SJSA1 (cell line): ENCODE measurements at regions not wholly inside any gene's neighbourhood (a gene's known extent, or its start where the extent isn't known, plus 50 kb on each side); places are given as distances from the start of the nearest gene placed in this dataset.

Source experiments
- DNase-seq, 2 experiments: peaks; one replicate each; pipeline ENCODE4 v3.0.0-alpha.2; 2015 to 2020; ENCODE audit warnings: low spot score in 2 of 2, low read depth in 1 of 2
- H3K27ac ChIP-seq: fragments of 250-450 bp; sonication (Bioruptor Pico); 2 replicates; pipeline ENCODE4 v1.5.1; 2020; ENCODE audit warnings: mild to moderate bottlenecking, moderate library complexity
- H3K27me3 ChIP-seq: fragments of 250-450 bp; sonication (Bioruptor Pico); replicated peaks from 2 replicates; pipeline ENCODE4 v1.5.1; 2020; ENCODE audit warnings: mild to moderate bottlenecking, moderate library complexity
- H3K36me3 ChIP-seq: fragments of 250-450 bp; sonication (Bioruptor Pico); 2 replicates; pipeline ENCODE4 v1.5.1; 2020; ENCODE audit warnings: mild to moderate bottlenecking
- H3K4me1 ChIP-seq: fragments of 250-450 bp; sonication (Bioruptor Pico); replicated peaks from 2 replicates; pipeline ENCODE4 v1.6.1; 2021; ENCODE audit warnings: mild to moderate bottlenecking
- H3K4me3 ChIP-seq: fragments of 250-450 bp; sonication (Bioruptor Pico); 2 replicates; pipeline ENCODE4 v1.5.1; 2020; ENCODE audit warnings: mild to moderate bottlenecking
- H3K9me3 ChIP-seq: fragments of 250-450 bp; sonication (Bioruptor Pico); replicated peaks from 2 replicates; pipeline ENCODE4 v1.5.1; 2020; ENCODE audit warnings: mild to moderate bottlenecking

DNA sequence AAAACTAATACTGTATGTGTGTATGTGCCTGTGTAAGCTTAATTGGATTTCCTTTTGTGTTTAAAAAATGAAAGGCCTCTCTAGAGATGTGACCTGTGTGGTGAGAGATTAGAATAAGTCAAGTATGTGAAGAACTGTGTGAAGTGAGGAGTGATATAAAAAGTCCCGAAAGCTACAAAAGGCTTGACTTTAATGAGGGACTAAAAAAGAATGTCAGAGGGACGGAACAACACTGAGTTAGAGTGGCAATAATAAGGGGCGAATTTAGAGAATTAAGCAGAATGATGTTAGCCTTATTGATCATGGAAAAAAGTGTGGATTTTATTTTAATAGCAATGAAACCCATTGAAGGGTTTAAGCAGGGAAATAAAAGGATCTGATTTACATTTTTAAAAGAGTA lies 1281.2 kb upstream of the ADGRB3 start:
- Histone ChIP-seq H3K27me3 (no peaks in the 10 kb centered on the region), H3K36me3 (no peaks in the 10 kb centered on the region), H3K4me1 (no peaks in the 10 kb centered on the region), H3K4me3 (no peak overlapping the region), H3K9me3 (peaks cover 4% of the 10 kb centered on the region; the same call in 1 of the 2 replicates), H3K27ac (no peak overlapping the region)
- no peak for DNase-seq

DNA sequence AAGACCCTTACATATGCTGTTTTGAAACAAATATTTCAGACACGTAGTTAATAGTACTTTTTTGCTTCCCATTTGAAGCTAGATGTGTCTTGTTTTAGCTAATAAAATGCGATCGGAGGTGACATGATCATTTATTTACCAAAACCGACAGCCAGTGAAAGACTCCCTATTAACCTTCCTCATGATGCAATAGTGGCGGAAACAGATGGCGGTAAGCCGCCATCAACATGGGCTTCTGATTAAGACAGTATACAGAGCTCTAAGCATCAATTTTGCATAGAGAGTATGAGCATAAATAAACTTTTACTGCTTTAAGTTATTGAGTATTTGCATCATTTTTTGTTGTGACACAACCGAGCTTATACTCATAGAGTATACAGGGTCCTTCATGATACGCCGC lies 1282.4 kb upstream of the ADGRB3 start:
- Histone ChIP-seq H3K4me1 (no peaks in the 10 kb centered on the region), H3K9me3 (no peaks in the 10 kb centered on the region; the same call in 1 of the 2 replicates), H3K27me3 (no peaks in the 10 kb centered on the region), H3K4me3 (no peak overlapping the region), H3K36me3 (no peaks in the 10 kb centered on the region), H3K27ac (no peak overlapping the region)
- no peak for DNase-seq

DNA sequence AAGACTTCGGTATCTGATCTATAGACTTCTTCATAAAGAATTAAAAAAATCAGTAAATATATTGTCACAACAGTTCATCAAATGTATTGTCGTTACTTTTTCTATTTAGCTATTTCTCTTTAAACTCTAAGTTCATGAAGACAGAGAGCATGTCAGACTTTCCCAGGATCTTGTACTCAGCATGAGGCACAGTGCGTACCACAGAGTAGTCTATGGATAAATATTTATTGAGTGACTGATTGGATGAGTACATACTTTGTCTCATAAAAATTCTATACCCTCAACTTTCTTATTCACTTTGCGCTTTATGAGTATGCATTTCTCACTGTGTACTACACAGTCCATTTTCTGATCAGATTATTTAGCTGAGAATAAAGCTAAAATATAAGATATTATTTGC lies 1284.4 kb upstream of the ADGRB3 start:
- Histone ChIP-seq H3K36me3 (no peaks in the 10 kb centered on the region), H3K27ac (no peak overlapping the region)
- DNase-seq, result no peak

GRCh38 chr6:67345946-67346345 lies 1289.1 kb upstream of the ADGRB3 start:
- H3K27ac ChIP-seq, result no peak overlapping the region
- no peak for DNase-seq
- no peaks in the 10 kb centered on the region for H3K27me3 ChIP-seq
- H3K9me3 ChIP-seq, result no peaks in the 10 kb centered on the region; the same call in 1 of the 2 replicates
- no peak overlapping the region for H3K4me3 ChIP-seq
- no peaks in the 10 kb centered on the region for H3K4me1 ChIP-seq
- H3K36me3 ChIP-seq, result no peaks in the 10 kb centered on the region

More for the DNA sequence above, 1284.4 kb upstream of the ADGRB3 start:
- Histone ChIP-seq H3K9me3 (no peaks in the 10 kb centered on the region; the same call in 1 of the 2 replicates), H3K4me3 (no peak overlapping the region), H3K27me3 (no peaks in the 10 kb centered on the region), H3K4me1 (no peaks in the 10 kb centered on the region)

DNA sequence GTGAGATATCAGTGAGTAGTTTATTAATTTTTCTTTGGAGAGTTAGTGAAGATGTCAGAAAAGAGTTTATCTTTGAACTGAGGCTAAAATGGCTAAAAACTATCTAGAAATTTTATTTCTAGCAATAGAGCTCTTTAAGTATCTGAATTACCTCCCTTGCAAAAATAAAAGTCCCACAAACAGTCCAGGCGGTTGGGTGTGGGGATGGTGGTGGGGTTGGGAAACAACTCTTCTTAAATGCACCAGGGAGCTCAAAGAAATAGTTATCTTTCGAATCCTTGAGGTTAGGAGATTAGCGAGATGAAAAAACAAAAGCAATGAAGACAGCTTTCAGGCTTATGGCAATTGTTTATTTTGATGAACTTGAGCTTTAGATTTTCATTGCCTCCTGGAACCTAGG lies 1299.1 kb upstream of the ADGRB3 start:
- Histone ChIP-seq H3K4me3 (no peak overlapping the region), H3K4me1 (no peaks in the 10 kb centered on the region), H3K9me3 (no peaks in the 10 kb centered on the region), H3K36me3 (no peaks in the 10 kb centered on the region), H3K27me3 (no peaks in the 10 kb centered on the region), H3K27ac (no peak overlapping the region)
- no peak for DNase-seq

- no peak for DNase-seq
- Histone ChIP-seq H3K27ac (no peak overlapping the region), H3K4me3 (no peak overlapping the region)
Observed at GRCh38 chr6:67331304-67331703, 1303.8 kb upstream of the ADGRB3 start.

GRCh38 chr6:67328269-67328668 lies 1306.8 kb upstream of the ADGRB3 start:
- Histone ChIP-seq H3K36me3 (no peaks in the 10 kb centered on the region), H3K9me3 (no peaks in the 10 kb centered on the region), H3K4me3 (no peak overlapping the region), H3K27ac (no peak overlapping the region), H3K4me1 (no peaks in the 10 kb centered on the region), H3K27me3 (no peaks in the 10 kb centered on the region)
- no peak for DNase-seq

More at GRCh38 chr6:67331304-67331703, 1303.8 kb upstream of the ADGRB3 start:
- H3K4me1 ChIP-seq, result no peaks in the 10 kb centered on the region
- H3K36me3 ChIP-seq, result no peaks in the 10 kb centered on the region
- H3K27me3 ChIP-seq, result no peaks in the 10 kb centered on the region
- H3K9me3 ChIP-seq, result no peaks in the 10 kb centered on the region

DNA sequence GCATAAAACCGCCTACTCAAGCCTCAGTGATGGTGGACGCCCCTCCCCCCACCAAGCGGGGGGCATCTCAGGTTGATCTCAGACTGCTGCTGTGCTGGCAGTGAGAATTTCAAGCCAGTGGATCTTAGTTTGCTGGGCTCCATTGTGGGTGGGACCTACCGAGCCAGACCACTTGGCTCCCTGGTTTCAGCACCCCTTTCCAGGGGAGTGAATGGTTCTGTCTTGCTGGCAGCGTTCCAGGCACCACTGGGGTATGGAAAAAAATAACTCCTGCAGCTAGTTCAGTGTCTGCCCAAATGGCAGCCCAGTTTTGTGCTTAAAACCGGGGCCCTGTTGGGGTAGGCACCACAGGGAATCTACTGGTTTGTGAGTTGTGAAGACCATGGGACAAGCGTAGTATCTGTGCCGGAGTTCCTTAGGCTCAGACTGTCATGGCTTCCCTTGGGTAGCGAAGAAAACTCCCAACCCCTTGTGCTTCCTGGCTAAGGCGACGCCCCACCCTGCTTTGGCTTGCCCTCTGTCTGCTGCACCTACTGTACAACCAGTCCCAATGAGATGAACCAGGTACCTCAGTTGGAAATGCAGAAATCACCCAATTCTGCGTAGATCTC lies 1334.5 kb upstream of the ADGRB3 start:
- H3K27ac ChIP-seq, result no peak overlapping the region
- no peaks in the 10 kb centered on the region for H3K36me3 ChIP-seq
- H3K9me3 ChIP-seq, result no peaks in the 10 kb centered on the region
- no peaks in the 10 kb centered on the region for H3K27me3 ChIP-seq
- H3K4me1 ChIP-seq, result no peaks in the 10 kb centered on the region
- no peak overlapping the region for H3K4me3 ChIP-seq
- DNase-seq, result no peak

GRCh38 chr6:67292169-67292568 lies 1342.9 kb upstream of the ADGRB3 start:
- Histone ChIP-seq H3K4me1 (no peaks in the 10 kb centered on the region), H3K27me3 (no peaks in the 10 kb centered on the region), H3K36me3 (no peaks in the 10 kb centered on the region), H3K9me3 (no peaks in the 10 kb centered on the region), H3K27ac (no peak overlapping the region), H3K4me3 (no peak overlapping the region)
- no peak for DNase-seq

DNA sequence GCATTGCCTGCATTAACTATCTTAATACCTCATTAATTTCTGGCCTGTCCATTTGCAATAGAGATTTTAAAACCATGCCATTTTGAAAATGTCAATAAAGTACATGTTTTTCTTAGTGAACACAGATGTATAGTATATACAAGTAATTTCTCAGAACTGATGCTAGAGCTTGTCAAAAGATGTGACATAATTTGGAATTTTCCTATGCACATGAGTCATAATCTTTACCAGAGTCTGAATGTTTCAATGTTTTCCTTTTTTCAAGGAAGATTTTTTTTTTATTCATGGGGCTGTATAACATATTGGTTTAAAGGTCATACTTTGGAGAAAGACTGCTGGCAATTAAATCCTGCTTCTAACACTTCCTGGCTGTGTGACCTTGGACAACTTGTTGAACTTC lies 1347.5 kb upstream of the ADGRB3 start:
- no peaks in the 10 kb centered on the region for H3K36me3 ChIP-seq
- no peak for DNase-seq
- peaks cover 5% of the 10 kb centered on the region; the same call in 1 of the 2 replicates for H3K9me3 ChIP-seq
- no peak overlapping the region for H3K4me3 ChIP-seq
- H3K27me3 ChIP-seq, result no peaks in the 10 kb centered on the region
- no peak overlapping the region for H3K27ac ChIP-seq
- H3K4me1 ChIP-seq, result no peaks in the 10 kb centered on the region

DNA sequence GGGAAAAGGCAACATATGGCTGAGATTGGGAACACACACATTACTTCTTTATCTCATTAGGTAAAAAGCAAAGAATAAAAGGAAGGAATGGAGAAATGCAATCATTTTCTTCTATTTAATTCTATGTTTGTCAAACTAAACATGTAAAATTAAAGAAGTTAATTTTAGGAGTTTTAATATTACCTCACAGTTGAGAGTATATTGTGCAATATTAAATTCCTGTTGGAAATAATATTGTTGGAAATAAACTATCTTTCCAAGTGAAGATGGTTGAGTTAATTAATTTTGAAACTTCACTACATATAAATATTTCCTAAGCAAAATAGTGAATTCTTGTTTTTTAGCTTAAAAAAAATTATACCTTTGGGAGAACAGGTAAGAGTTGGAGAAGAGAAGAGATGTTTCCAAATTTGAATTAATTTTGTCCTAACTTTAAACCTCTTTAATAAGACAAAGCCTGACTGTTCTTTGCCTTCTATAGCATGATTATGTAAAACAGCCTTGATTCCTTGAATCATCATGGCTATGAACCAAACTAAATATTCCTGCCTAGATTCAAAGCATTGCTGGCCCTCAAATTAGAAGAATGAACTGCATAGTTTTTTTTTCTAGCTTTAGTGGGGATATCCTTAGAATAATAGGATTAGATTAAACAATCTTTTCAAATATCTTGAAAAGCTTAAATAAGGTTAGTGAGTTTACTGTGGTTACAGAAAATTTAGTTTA lies 1349.1 kb upstream of the ADGRB3 start:
- DNase-seq, result no peak
- Histone ChIP-seq H3K27me3 (no peaks in the 10 kb centered on the region), H3K9me3 (peaks cover 5% of the 10 kb centered on the region; the same call in 1 of the 2 replicates), H3K4me3 (no peak overlapping the region), H3K36me3 (no peaks in the 10 kb centered on the region), H3K27ac (no peak overlapping the region), H3K4me1 (no peaks in the 10 kb centered on the region)

GRCh38 chr6:67277312-67277711 lies 1357.8 kb upstream of the ADGRB3 start:
- Histone ChIP-seq H3K9me3 (0 out of 2 replicates have a peak, but pooled peaks cover 3% of the 10 kb centered on the region), H3K36me3 (no peaks in the 10 kb centered on the region), H3K4me3 (no peak overlapping the region), H3K27me3 (no peaks in the 10 kb centered on the region), H3K4me1 (no peaks in the 10 kb centered on the region), H3K27ac (no peak overlapping the region)
- no peak for DNase-seq

- Histone ChIP-seq H3K4me3 (no peak overlapping the region), H3K4me1 (no peaks in the 10 kb centered on the region), H3K27me3 (no peaks in the 10 kb centered on the region), H3K9me3 (no peaks in the 10 kb centered on the region), H3K27ac (no peak overlapping the region), H3K36me3 (no peaks in the 10 kb centered on the region)
- no peak for DNase-seq
Observed at GRCh38 chr6:67265996-67266921, 1368.8 kb upstream of the ADGRB3 start.

- DNase-seq, result no peak
- H3K27ac ChIP-seq, result no peak overlapping the region
Observed at GRCh38 chr6:67252663-67253062, 1382.4 kb upstream of the ADGRB3 start.

More at GRCh38 chr6:67252663-67253062, 1382.4 kb upstream of the ADGRB3 start:
- Histone ChIP-seq H3K27me3 (no peaks in the 10 kb centered on the region), H3K36me3 (no peaks in the 10 kb centered on the region), H3K4me3 (no peak overlapping the region), H3K9me3 (0 out of 2 replicates have a peak, but pooled peaks cover 4% of the 10 kb centered on the region), H3K4me1 (no peaks in the 10 kb centered on the region)
